Ovary (tissue), 7 donors: ENCODE measurements at regions not wholly inside any gene's neighbourhood (a gene's known extent, or its start where the extent isn't known, plus 50 kb on each side); places are given as distances from the start of the nearest gene placed in this dataset.

Experiments
- DNase-seq, 5 donors: peaks; one replicate each; pipeline ENCODE4 v3.0.0-alpha.2; 2019 to 2020
- H3K27ac ChIP-seq, 2 donors: fragments of 200-600 bp; one replicate each; pipeline versions ENCODE4 v1.5.1 to v1.8.0; 2019 to 2022
- H3K27me3 ChIP-seq: fragments of 200-600 bp; one replicate; pipeline ENCODE4 v1.8.0; 2022
- H3K36me3 ChIP-seq: fragments of 200-600 bp; sonication (generic); one replicate; pipeline ENCODE4 v1.5.1; 2019
- H3K4me1 ChIP-seq: one replicate; pipeline ENCODE4 v1.8.1; 2013; ENCODE audit warnings: mild to moderate bottlenecking, moderate library complexity; ENCODE audit not compliant: insufficient read depth
- H3K4me3 ChIP-seq: fragments of 200-600 bp; sonication (generic); one replicate; pipeline ENCODE4 v1.5.1; 2017
- H3K9me3 ChIP-seq, 2 donors: fragments of 200-600 bp in 1 of 2; sonication (generic) in 1 of 2; one replicate each; pipeline versions ENCODE4 v1.5.1 to v1.8.1; 2013 to 2019; ENCODE audit warnings: mild to moderate bottlenecking in 1 of 2, moderate library complexity in 1 of 2
- CTCF ChIP-seq, 3 donors: fragments of 450-650 bp in 2 of 3; fragments of 200-600 bp in 1 of 3; IDR thresholded peaks; one replicate each; pipeline versions ENCODE4 v1.5.1 to v1.8.0; 2016 to 2022; ENCODE audit warnings: antibody characterized with exemption in 3 of 3, mild to moderate bottlenecking in 1 of 3
- EP300 ChIP-seq: sonication (generic); formaldehyde crosslinking; IDR thresholded peaks from one replicate; pipeline ENCODE4 v1.6.1; 2017; ENCODE audit warnings: antibody characterized with exemption
- POLR2A ChIP-seq: fragments of 450-650 bp; IDR thresholded peaks from one replicate; pipeline ENCODE4 v1.6.1; 2017; ENCODE audit warnings: antibody characterized with exemption, mild to moderate bottlenecking, moderate library complexity
- WGBS, 3 donors: extraction: QIAGEN DNeasy Blood & Tissue Kit in 1 of 3; methylation state at CpG; one replicate each; pipeline versions ENCODE4 v1.1.5 to v1.1.7; 2013 to 2017; 5-methylcytosine and 5-hydroxymethylcytosine counted together
- intact Hi-C, 4 donors: fragments of 100-400 bp; cut with DNase I; formaldehyde crosslinking; loops; one replicate each; pipeline versions ENCODE4 v1.11.0 to v1.15.1; 2022 to 2023
- donor health status: DM: no; HTN: no; CAD: no; lungs with moderate emphysema.
- donor health status: DM: no; HTN: no; CAD: no.
- donor health status: Bipolar disorder and iron deficiency.
- donor health status: DM: no; HTN: no; CAD: no.
- donor health status: DM: yes; HTN: yes; CAD: no.

- intact Hi-C loops = no loop called here
- Histone ChIP-seq H3K4me3 (no peak overlapping the region), H3K9me3 (no peaks in the 10 kb centered on the region), H3K27ac (no peak overlapping the region), H3K36me3 (no peaks in the 10 kb centered on the region), H3K27me3 (no peaks in the 10 kb centered on the region), H3K4me1 (no peaks in the 10 kb centered on the region)
- no peak for DNase-seq
- 73 to 76% (median 74%) methylated on average over 3 of the region's 3 CpGs for WGBS, 3 donors
- TF ChIP-seq POLR2A (no peak), EP300 (no peak), CTCF (IDR thresholded peaks at IDR 0.05) (no peak)
These were observed 163.2 kb downstream of the UTP18 start for GRCh38 chr17:51423421-51424160.

- no peak overlapping the region for H3K27ac ChIP-seq
- intact Hi-C loops = no loop called here
- TF ChIP-seq CTCF (IDR thresholded peaks at IDR 0.05) (no peak), POLR2A (no peak), EP300 (no peak)
- H3K36me3 ChIP-seq = no peaks in the 10 kb centered on the region
- no peak for DNase-seq
- no peaks in the 10 kb centered on the region for H3K9me3 ChIP-seq
- no peaks in the 10 kb centered on the region for H3K27me3 ChIP-seq
- H3K4me3 ChIP-seq = no peak overlapping the region
- H3K4me1 ChIP-seq = no peaks in the 10 kb centered on the region
- 52 to 85% (median 56%) methylated on average over 1 of the region's 1 CpG for WGBS, 3 donors
These were observed 165.4 kb downstream of the UTP18 start for GRCh38 chr17:51425773-51426172.

GRCh38 chr17:51427323-51427811 is 167.0 kb downstream of the UTP18 start:
- Histone ChIP-seq H3K4me3 (no peak overlapping the region), H3K4me1 (no peaks in the 10 kb centered on the region), H3K27ac (no peak overlapping the region), H3K27me3 (no peaks in the 10 kb centered on the region), H3K9me3 (no peaks in the 10 kb centered on the region), H3K36me3 (no peaks in the 10 kb centered on the region)
- intact Hi-C loops = no loop called here
- DNase-seq = no peak
- TF ChIP-seq CTCF (IDR thresholded peaks at IDR 0.05) = no peak
- no peak for TF ChIP-seq POLR2A
- no peak for TF ChIP-seq EP300
- WGBS, 3 donors = 18 to 38% (median 21%) methylated on average over 7 of the region's 7 CpGs

DNA sequence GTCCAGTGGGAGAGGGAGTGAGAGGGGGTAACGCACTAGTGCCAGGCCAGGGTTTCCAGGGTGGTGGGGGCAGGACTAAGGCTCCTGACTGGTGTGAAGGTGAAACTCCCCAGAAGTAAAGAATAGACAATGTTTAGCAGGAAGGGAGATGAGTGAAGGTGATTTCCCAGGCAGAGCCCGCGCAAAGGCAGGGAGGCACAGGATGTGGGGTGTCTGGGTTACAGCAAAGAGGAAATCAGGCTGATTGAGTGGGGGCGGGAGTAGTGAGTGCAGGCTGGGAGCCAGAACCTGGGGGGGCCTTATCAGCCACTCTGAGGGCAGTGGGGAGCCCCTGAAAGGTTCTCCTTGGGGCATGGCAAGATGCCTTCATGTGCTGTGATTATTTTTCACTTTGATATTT is 167.5 kb downstream of the UTP18 start:
- Histone ChIP-seq H3K9me3 (no peaks in the 10 kb centered on the region), H3K27ac (no peak overlapping the region), H3K36me3 (no peaks in the 10 kb centered on the region), H3K4me1 (no peaks in the 10 kb centered on the region), H3K4me3 (no peak overlapping the region), H3K27me3 (no peaks in the 10 kb centered on the region)
- intact Hi-C loops = no loop called here
- WGBS, 3 donors = 21 to 26% (median 22%) methylated on average over 4 of the region's 4 CpGs
- no peak for DNase-seq
- TF ChIP-seq POLR2A (no peak), EP300 (no peak), CTCF (IDR thresholded peaks at IDR 0.05) (no peak)
